ENCODE measurements at regions not wholly inside any gene's neighbourhood (a gene's known extent, or its start where the extent isn't known, plus 50 kb on each side); places are given as distances from the start of the nearest gene placed in this dataset.

DNA sequence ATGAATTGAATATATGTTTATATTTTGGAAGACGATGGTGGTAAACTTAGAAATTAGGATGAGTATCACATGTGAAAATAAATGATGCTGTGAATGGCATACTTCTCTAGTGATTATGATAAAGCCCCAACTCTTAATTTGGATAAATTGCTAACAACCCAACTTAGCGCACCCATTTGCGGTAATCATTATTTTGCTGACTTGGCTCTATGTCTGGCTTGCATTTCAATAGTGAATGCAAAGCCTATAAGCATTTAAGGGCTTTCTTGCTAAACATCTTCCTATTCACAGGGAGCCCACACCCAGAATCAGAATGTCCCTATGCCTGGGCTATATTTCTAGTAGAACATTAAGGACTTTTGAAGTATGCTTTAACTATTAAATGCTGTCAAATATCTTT, 910.7 kb upstream of the FANCL start:
- POLR2A ChIA-PET = no interaction called here
- CTCF ChIA-PET = no interaction called here
- Histone ChIP-seq H3K4me3 (ENCODE audit: low read length) (no peak overlapping the region), H3K4me1 (ENCODE audit: insufficient read depth, low read length) (no peaks in the 10 kb centered on the region), H3K9me3 (ENCODE audit: control insufficient read depth in 1 of 2, insufficient read depth in 1 of 2, low read length in 2 of 2) (no peaks in the 10 kb centered on the region), H3K27ac (ENCODE audit: low read depth in 1 of 2, low read length in 2 of 2) (no peak overlapping the region), H3K27me3 (ENCODE audit: control insufficient read depth in 1 of 2, insufficient read depth in 2 of 2, low read length in 2 of 2) (no peaks in the 10 kb centered on the region), H3K36me3 (ENCODE audit: insufficient read depth, low read length) (no peaks in the 10 kb centered on the region)
- no peaks in the 10 kb centered on the region for H3K36me3 Mint-ChIP-seq (ENCODE audit: low read depth)
- H3K4me1 Mint-ChIP-seq (ENCODE audit: low read depth) = peaks cover 5% of the 10 kb centered on the region
- H3K27me3 Mint-ChIP-seq = no peaks in the 10 kb centered on the region
- H3K27ac Mint-ChIP-seq = no peak overlapping the region
- intact Hi-C loops (cut with DNase I, micrococcal nuclease) = no loop called here
- no peak for DNase-seq
- H3K9me3 Mint-ChIP-seq = peaks cover 2% of the 10 kb centered on the region
- no peak overlapping the region for H3K4me3 Mint-ChIP-seq
- TF ChIP-seq, protein P1, sequence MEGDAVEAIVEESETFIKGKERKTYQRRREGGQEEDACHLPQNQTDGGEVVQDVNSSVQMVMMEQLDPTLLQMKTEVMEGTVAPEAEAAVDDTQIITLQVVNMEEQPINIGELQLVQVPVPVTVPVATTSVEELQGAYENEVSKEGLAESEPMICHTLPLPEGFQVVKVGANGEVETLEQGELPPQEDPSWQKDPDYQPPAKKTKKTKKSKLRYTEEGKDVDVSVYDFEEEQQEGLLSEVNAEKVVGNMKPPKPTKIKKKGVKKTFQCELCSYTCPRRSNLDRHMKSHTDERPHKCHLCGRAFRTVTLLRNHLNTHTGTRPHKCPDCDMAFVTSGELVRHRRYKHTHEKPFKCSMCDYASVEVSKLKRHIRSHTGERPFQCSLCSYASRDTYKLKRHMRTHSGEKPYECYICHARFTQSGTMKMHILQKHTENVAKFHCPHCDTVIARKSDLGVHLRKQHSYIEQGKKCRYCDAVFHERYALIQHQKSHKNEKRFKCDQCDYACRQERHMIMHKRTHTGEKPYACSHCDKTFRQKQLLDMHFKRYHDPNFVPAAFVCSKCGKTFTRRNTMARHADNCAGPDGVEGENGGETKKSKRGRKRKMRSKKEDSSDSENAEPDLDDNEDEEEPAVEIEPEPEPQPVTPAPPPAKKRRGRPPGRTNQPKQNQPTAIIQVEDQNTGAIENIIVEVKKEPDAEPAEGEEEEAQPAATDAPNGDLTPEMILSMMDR (IDR thresholded peaks at IDR 0.05) = no peak
- no peak for ATAC-seq (ENCODE audit: poor library complexity)

DNA sequence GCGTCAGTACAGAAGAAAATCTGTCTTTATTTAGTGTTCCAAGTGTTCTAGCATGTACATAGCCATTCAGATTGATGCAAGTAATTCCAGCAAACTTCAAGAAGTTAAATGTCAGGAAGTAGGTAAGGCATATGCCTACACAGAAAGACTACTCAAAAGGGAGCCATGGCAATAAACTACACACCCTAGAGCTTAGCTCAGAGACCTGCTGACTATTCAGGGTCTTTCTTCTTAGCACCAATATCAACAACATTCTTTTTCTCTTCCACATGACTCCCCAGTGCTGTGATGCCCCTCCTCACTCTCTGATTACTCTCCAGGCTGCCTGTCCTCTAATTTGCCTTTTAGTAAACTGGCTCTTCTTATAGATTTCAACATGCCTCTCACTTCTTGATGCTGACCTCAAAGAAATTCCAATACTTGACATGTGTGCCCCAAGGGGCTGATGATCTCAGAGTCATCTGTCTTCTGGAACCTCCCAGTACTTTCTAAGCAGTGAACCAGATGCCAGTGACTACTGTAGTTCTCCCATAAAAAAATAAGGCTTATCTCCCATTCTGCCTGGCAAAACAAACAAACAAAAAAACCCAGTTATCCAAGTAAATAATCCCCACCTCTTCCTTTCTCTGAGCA, 909.2 kb upstream of the FANCL start:
- intact Hi-C loops (cut with DNase I, micrococcal nuclease) = no loop called here
- no peaks in the 10 kb centered on the region for H3K9me3 ChIP-seq (ENCODE audit: control insufficient read depth in 1 of 2, insufficient read depth in 1 of 2, low read length in 2 of 2)
- no peaks in the 10 kb centered on the region for H3K36me3 Mint-ChIP-seq (ENCODE audit: low read depth)
- no peaks in the 10 kb centered on the region for H3K27me3 Mint-ChIP-seq
- ChIA-PET POLR2A (no interaction called here), CTCF (no interaction called here)
- DNase-seq = no peak
- TF ChIP-seq, protein P1 (IDR thresholded peaks at IDR 0.05) = no peak
- H3K27ac ChIP-seq (ENCODE audit: low read depth in 1 of 2, low read length in 2 of 2) = no peak overlapping the region
- no peaks in the 10 kb centered on the region for H3K4me1 ChIP-seq (ENCODE audit: insufficient read depth, low read length)
- no peak for ATAC-seq (ENCODE audit: poor library complexity)
- peaks cover 5% of the 10 kb centered on the region for H3K4me1 Mint-ChIP-seq (ENCODE audit: low read depth)
- H3K9me3 Mint-ChIP-seq = peaks cover 2% of the 10 kb centered on the region
- H3K4me3 ChIP-seq (ENCODE audit: low read length) = no peak overlapping the region
- no peak overlapping the region for H3K27ac Mint-ChIP-seq
- no peaks in the 10 kb centered on the region for H3K36me3 ChIP-seq (ENCODE audit: insufficient read depth, low read length)
- H3K4me3 Mint-ChIP-seq = no peak overlapping the region
- H3K27me3 ChIP-seq (ENCODE audit: control insufficient read depth in 1 of 2, insufficient read depth in 2 of 2, low read length in 2 of 2) = no peaks in the 10 kb centered on the region

DNA sequence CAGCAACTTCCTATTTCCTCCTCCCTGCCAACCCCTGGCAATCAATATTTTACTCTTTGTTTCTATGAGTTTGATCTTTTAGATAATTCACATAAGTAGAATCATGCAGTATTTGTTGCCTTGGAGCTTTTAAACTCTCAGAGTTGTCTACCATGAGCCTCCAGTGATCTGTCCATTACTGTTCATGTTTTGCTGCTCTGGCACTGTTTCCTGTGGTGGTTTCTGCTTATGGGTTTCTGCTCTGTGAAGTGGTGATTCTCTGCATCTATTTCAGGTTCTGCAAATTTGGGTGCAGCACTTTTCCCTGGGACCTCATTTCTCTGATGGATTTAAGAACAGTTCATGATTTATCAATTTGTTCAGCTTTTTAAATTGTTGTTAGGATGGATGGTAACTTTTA, 908.1 kb upstream of the FANCL start:
- peaks cover 5% of the 10 kb centered on the region for H3K4me1 Mint-ChIP-seq (ENCODE audit: low read depth)
- intact Hi-C loops (cut with DNase I, micrococcal nuclease) = no loop called here
- Histone ChIP-seq H3K4me3 (ENCODE audit: low read length) (no peak overlapping the region), H3K27ac (ENCODE audit: low read depth in 1 of 2, low read length in 2 of 2) (no peak overlapping the region), H3K4me1 (ENCODE audit: insufficient read depth, low read length) (no peaks in the 10 kb centered on the region), H3K27me3 (ENCODE audit: control insufficient read depth in 1 of 2, insufficient read depth in 2 of 2, low read length in 2 of 2) (no peaks in the 10 kb centered on the region), H3K36me3 (ENCODE audit: insufficient read depth, low read length) (no peaks in the 10 kb centered on the region), H3K9me3 (ENCODE audit: control insufficient read depth in 1 of 2, insufficient read depth in 1 of 2, low read length in 2 of 2) (no peaks in the 10 kb centered on the region)
- H3K9me3 Mint-ChIP-seq = peaks cover 2% of the 10 kb centered on the region
- no peak overlapping the region for H3K27ac Mint-ChIP-seq
- no peaks in the 10 kb centered on the region for H3K27me3 Mint-ChIP-seq
- no peak overlapping the region for H3K4me3 Mint-ChIP-seq
- no peaks in the 10 kb centered on the region for H3K36me3 Mint-ChIP-seq (ENCODE audit: low read depth)
- ATAC-seq (ENCODE audit: poor library complexity) = no peak
- ChIA-PET POLR2A (no interaction called here), CTCF (no interaction called here)
- TF ChIP-seq, protein P1 (IDR thresholded peaks at IDR 0.05) = no peak
- DNase-seq = no peak

All from CD4-positive, alpha-beta T cell (primary cell).